ENCODE measurements at regions not wholly inside any gene's neighbourhood (a gene's known extent, or its start where the extent isn't known, plus 50 kb on each side); places are given as distances from the start of the nearest gene placed in this dataset.

GRCh38 chr6:110544472-110544871, 68.1 kb upstream of the SLC22A16 start:
- no peak for TF ChIP-seq ZNF10 (tag by site-specific recombination; IDR thresholded peaks at IDR 0.05)
- no peak for TF ChIP-seq CTCF (tag by site-specific recombination; IDR thresholded peaks at IDR 0.05)
- no peak for TF ChIP-seq ZNF549 (tag by site-specific recombination; IDR thresholded peaks at IDR 0.05)
- TF ChIP-seq PRDM10 (tag by site-specific recombination; IDR thresholded peaks at IDR 0.05) = no peak
- no peak for TF ChIP-seq BCL11A (tag by site-specific recombination; IDR thresholded peaks at IDR 0.05; ENCODE audit: low read depth)

Data from HEK293 (cell line).